ENCODE measurements at regions not wholly inside any gene's neighbourhood (a gene's known extent, or its start where the extent isn't known, plus 50 kb on each side); places are given as distances from the start of the nearest gene placed in this dataset.
"Not testable (repeated sequence)": the region's sequence is repeated elsewhere in the genome, so short reads cannot be mapped to it uniquely, and the experiment has no call there.

DNA sequence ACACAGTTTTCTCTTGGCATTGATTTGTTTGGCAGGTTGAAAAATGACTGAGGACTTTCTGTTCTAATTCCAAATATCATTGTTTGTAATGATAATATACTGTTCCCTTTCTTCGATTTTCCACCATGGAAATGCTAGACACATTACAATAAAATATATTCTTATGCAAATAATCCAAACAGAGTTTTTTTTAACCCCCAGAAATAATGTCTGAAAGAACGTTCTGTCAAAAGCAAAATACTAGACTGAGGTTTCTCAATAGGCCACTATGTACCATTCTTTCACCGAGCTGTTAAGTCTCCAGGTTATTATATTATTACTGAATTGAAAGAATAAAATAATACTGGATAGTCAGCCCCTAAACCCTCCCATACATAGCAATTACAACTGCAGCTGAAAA is 312.5 kb downstream of the ZIC3 start:
- no peak for DNase-seq (ENCODE audit: low read depth)

DNA sequence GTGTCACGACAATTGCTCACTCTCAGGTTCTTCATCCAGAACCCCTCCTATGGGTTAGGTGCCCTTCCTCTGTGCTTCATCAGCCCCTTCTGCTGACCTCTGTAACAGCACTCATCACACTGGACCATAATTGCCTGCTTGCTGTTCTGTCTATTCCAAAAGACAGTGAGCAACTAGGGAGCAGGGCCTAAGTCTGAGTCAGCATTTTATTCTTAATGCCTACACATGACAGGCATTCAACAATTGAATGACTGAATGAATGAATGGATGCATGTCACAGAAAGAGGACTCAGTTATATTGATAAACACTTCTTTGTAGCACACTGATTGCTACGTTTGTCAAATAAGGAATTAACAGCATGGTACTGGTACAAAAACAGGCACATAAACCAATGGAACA is 317.0 kb downstream of the ZIC3 start:
- no peak for DNase-seq (ENCODE audit: low read depth)

GRCh38 chrX:137884813-137885212 is 318.9 kb downstream of the ZIC3 start:
- DNase-seq (ENCODE audit: low read depth), result not testable (repeated sequence)

DNA sequence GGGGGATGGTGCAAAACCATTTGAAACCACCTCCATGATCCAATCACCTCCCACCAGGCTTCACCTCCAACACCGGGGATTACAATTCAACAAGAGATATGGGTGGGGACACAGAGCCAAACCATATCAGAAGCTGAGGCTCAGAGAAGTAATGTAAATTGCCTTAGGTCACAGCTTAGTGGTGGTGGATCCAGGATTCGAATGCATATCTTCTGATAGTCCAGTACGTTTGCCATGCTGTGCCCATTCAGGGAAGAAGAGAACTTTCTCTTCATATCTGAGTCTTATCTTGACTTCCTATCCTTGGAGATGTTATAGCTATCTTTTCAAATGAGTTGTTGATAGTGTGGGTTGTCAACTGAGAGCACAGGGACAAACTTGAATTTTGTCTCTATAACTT is 325.5 kb downstream of the ZIC3 start:
- DNase-seq (ENCODE audit: low read depth), result no peak

GRCh38 chrX:137896123-137896522 is 330.2 kb downstream of the ZIC3 start:
- DNase-seq (ENCODE audit: low read depth), result no peak

GRCh38 chrX:137915466-137915865 is 349.5 kb downstream of the ZIC3 start:
- no peak for DNase-seq (ENCODE audit: low read depth)

DNA sequence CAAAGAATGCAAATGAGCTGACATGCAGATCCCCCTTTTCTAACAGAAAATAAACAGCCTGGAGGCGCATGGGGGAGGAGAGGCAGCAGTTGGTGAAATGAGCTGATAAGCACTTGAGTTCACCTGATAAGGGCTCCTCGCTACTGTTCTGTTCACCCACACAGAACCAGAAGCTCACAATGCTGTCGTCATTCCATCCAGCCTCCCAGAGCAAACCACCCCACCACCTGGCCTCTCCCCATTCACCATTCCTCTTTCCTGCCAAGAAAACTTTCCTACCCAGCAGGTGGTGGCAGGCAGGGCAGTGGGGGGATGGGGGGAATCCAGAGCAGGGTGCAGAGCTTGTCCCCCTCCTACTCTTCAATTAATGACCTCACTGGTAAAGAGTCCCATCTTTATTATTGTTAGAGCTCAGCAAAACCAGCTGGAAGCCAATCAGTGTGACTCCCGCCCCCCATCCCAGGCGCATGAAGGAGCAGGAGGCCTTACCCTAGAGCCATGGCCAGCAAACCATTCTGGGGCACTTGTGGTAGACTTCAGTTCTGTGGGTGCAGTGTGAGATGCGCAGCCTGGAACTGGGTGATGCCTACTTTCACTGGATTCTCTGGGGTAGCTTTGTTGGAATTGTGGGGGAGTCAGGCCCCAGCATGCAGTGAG is 350.3 kb downstream of the ZIC3 start:
- DNase-seq (ENCODE audit: low read depth), result no peak

- no peak for DNase-seq (ENCODE audit: low read depth)
Observed at GRCh38 chrX:137926090-137926489, 360.2 kb downstream of the ZIC3 start.

DNA sequence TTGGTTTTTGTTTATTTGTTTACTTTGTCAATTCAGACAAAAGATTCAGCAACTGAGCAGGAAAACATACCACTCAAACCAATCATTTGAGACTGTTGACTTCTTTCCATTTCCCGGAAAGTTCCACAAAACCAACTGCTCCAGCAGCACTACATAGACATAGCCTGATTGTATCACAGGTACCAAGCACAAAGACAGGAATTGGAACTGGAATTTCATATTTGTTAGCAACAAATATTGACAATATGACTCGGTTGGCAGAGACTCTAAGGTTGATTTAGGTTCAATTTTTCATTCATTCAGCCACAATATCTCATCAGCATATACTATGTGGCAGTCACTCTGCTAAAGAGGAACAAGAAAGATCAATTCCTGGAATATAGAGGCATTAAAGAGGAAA is 364.0 kb downstream of the ZIC3 start:
- DNase-seq (ENCODE audit: low read depth), result no peak

- no peak for DNase-seq (ENCODE audit: low read depth)
Observed at GRCh38 chrX:137930533-137930932, 364.6 kb downstream of the ZIC3 start.

- not testable (repeated sequence) for DNase-seq (ENCODE audit: low read depth)
Observed at GRCh38 chrX:137934214-137934613, 368.3 kb downstream of the ZIC3 start.

DNA sequence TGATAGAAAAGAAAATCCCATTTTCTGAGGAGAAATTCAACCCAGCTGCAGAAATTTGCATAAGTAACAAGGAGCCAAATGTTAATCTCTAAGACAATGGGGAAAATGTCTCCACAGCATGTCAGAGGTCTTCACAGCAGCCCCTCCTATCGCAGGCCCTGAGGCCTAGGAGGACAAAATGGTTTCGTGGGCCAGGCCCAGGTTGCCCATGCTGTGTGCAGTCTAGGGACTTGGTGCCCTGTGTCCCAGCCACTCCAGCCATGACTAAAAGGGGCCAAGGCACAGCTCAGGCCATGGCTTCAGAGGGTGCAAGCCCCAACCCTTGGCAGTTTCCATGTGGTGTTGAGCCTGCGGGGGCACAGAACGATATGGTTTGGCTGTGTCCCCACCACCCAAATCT is 369.0 kb downstream of the ZIC3 start:
- not testable (repeated sequence) for DNase-seq (ENCODE audit: low read depth)

GRCh38 chrX:137945470-137945869 is 379.5 kb downstream of the ZIC3 start:
- DNase-seq (ENCODE audit: low read depth), result no peak

GRCh38 chrX:137969191-137969590 is 403.3 kb downstream of the ZIC3 start:
- DNase-seq (ENCODE audit: low read depth), result no peak

GRCh38 chrX:137982472-137983172 is 416.7 kb downstream of the ZIC3 start:
- no peak for DNase-seq (ENCODE audit: low read depth)

GRCh38 chrX:137988470-137988869 is 422.5 kb downstream of the ZIC3 start:
- DNase-seq (ENCODE audit: low read depth), result no peak

DNA sequence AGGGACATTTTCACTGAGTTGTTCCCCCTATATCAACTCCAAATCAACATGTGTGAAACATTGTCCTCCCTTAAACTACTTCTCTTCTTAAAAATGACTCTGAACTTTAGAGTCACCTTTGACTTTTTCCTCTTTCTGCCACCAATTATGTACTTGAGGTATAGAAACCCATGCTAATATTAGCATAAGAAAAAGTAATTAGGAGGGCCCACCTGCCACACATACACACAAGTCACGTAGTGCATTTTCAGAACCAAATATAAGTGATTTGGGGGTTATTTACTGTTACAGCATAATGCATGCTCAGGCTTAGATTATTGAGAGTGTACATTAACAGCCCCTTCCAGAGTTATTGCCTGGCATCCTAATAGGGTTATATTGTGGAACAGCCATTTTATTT is 432.7 kb downstream of the ZIC3 start:
- DNase-seq (ENCODE audit: low read depth), result no peak

DNA sequence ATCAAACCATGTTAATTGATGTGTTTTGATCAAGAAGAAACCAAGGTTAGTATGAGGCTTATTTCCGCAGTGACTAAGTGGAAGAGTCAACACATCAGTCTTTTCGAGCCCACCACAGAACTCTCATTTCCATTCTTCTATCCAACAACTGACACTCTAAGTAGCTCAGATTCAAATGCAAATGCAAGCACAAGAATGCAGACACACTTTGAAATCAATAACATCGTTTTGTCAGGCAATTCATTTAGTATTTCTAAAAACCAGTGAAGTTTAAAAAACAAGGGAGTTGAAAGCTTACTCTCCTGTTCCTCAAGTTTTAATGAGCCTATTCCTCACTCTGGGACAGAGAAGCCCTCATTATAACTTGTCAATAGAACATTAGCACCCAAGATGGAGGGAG is 433.1 kb downstream of the ZIC3 start:
- no peak for DNase-seq (ENCODE audit: low read depth)

DNA sequence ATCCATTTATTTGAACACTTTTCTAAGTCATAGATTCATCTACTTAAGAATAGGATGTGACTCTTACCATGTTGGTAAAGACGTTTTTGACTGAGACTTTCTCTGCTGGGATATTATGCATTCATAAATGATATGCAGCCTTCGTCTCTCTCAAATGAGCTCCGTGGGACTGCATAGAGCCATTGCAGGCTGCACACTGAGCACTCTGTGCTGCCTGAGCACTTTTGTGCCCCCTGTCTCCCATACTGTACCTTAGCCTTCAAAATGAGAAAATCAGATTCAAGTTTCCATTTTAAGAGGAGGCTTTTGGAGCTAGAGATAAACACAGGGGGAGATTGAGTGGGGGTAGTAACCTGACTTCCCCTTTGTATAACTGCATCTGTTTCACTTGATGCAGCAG is 433.6 kb downstream of the ZIC3 start:
- DNase-seq (ENCODE audit: low read depth), result no peak

- no peak for DNase-seq (ENCODE audit: low read depth)
Observed at GRCh38 chrX:138001226-138001625, 435.3 kb downstream of the ZIC3 start.

GRCh38 chrX:138006180-138006579 is 440.3 kb downstream of the ZIC3 start:
- no peak for DNase-seq (ENCODE audit: low read depth)

GRCh38 chrX:138008281-138008680 is 442.4 kb downstream of the ZIC3 start:
- DNase-seq (ENCODE audit: low read depth), result no peak

GRCh38 chrX:138011468-138011867 is 445.5 kb downstream of the ZIC3 start:
- no peak for DNase-seq (ENCODE audit: low read depth)
